OCI-LY3 (cell line): ENCODE measurements at regions not wholly inside any gene's neighbourhood (a gene's known extent, or its start where the extent isn't known, plus 50 kb on each side); places are given as distances from the start of the nearest gene placed in this dataset.

Experiments
- H2AFZ ChIP-seq: fragments of 200-600, 300-600 bp; shearing (Covaris generic); 2 replicates; pipeline ENCODE4 v1.6.0; 2014; ENCODE audit warnings: antibody characterized with exemption, low read depth, low read length
- H3K27ac ChIP-seq: fragments of 200-600, 300-600 bp; sonication (generic); 2 replicates; pipeline ENCODE4 v1.5.1; 2014; ENCODE audit warnings: mild to moderate bottlenecking, low read length, moderate library complexity, mixed read lengths
- H3K27me3 ChIP-seq: fragments of 200-600, 300-600 bp; sonication (generic); 2 replicates; pipeline ENCODE4 v1.6.1; 2014; ENCODE audit warnings: low read depth, low read length, mixed read lengths
- H3K36me3 ChIP-seq: fragments of 200-600, 300-600 bp; sonication (generic); replicated peaks from 2 replicates; pipeline ENCODE3; 2014; ENCODE audit warnings: low read depth, low read length, mixed read lengths
- H3K4me1 ChIP-seq: fragments of 300-600, 200-600 bp; sonication (generic); 2 replicates; pipeline ENCODE4 v1.6.1; 2014; ENCODE audit warnings: low read length, mixed read lengths
- H3K4me2 ChIP-seq: fragments of 200-600, 300-600 bp; sonication (generic); 2 replicates; pipeline ENCODE4 v1.6.1; 2014; ENCODE audit warnings: low read length, mixed read lengths
- H3K4me3 ChIP-seq: fragments of 300-600, 200-600 bp; sonication (generic); 2 replicates; pipeline ENCODE4 v1.5.1; 2014; ENCODE audit warnings: antibody characterized with exemption, mild to moderate bottlenecking, low read length, moderate library complexity
- H3K79me2 ChIP-seq: fragments of 300-600, 200-600 bp; shearing (Covaris generic); 2 replicates; pipeline ENCODE4 v1.6.1; 2014; ENCODE audit warnings: mild to moderate bottlenecking, low read length, mixed read lengths
- H3K9ac ChIP-seq: fragments of 300-600, 200-600 bp; shearing (Covaris generic); 2 replicates; pipeline ENCODE4 v1.6.0; 2014; ENCODE audit warnings: mild to moderate bottlenecking, low read length, moderate library complexity
- H3K9me3 ChIP-seq: fragments of 200-600, 300-600 bp; shearing (Covaris generic); 2 replicates; pipeline ENCODE4 v1.6.1; 2014; ENCODE audit warnings: low read length, mixed read lengths; ENCODE audit not compliant: insufficient read depth
- H4K20me1 ChIP-seq: fragments of 200-600, 300-600 bp; sonication (generic); 2 replicates; pipeline ENCODE4 v1.6.1; 2016; ENCODE audit warnings: low read length, mixed read lengths; ENCODE audit not compliant: insufficient read depth
- EZH2phosphoT487 ChIP-seq: fragments of 200-600 bp; shearing (Covaris generic); IDR thresholded peaks from 2 replicates; pipeline ENCODE4 v1.6.1; 2018; ENCODE audit warnings: antibody characterized with exemption, mixed run types, low read depth
- TF ChIP-seq, protein P1 (sequence below): fragments of 200-600, 300-600 bp; sonication (generic); IDR thresholded peaks from 2 replicates; pipeline ENCODE4 v1.5.1; 2014; ENCODE audit warnings: antibody characterized with exemption, low read length, low read depth

GRCh38 chr7:20980668-20981264 lies 194.1 kb upstream of the SP8 start:
- TF ChIP-seq, protein P1, sequence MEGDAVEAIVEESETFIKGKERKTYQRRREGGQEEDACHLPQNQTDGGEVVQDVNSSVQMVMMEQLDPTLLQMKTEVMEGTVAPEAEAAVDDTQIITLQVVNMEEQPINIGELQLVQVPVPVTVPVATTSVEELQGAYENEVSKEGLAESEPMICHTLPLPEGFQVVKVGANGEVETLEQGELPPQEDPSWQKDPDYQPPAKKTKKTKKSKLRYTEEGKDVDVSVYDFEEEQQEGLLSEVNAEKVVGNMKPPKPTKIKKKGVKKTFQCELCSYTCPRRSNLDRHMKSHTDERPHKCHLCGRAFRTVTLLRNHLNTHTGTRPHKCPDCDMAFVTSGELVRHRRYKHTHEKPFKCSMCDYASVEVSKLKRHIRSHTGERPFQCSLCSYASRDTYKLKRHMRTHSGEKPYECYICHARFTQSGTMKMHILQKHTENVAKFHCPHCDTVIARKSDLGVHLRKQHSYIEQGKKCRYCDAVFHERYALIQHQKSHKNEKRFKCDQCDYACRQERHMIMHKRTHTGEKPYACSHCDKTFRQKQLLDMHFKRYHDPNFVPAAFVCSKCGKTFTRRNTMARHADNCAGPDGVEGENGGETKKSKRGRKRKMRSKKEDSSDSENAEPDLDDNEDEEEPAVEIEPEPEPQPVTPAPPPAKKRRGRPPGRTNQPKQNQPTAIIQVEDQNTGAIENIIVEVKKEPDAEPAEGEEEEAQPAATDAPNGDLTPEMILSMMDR: no peak
- no peak for TF ChIP-seq EZH2phosphoT487

GRCh38 chr7:20988340-20988739 lies 201.7 kb upstream of the SP8 start:
- H3K4me1 ChIP-seq: no peaks in the 10 kb centered on the region
- no peaks in the 10 kb centered on the region for H3K9me3 ChIP-seq
- H4K20me1 ChIP-seq: no peaks in the 10 kb centered on the region
- H3K27me3 ChIP-seq: no peaks in the 10 kb centered on the region
- TF ChIP-seq, protein P1: no peak
- no peak for TF ChIP-seq EZH2phosphoT487
- no peak overlapping the region for H2AFZ ChIP-seq
- no peak overlapping the region for H3K4me3 ChIP-seq
- H3K79me2 ChIP-seq: no peaks in the 10 kb centered on the region
- H3K36me3 ChIP-seq: no peaks in the 10 kb centered on the region
- H3K4me2 ChIP-seq: no peak overlapping the region
- no peak overlapping the region for H3K9ac ChIP-seq
- H3K27ac ChIP-seq: no peak overlapping the region

More at GRCh38 chr7:20980668-20981264, 194.1 kb upstream of the SP8 start:
- H3K4me2 ChIP-seq: no peak overlapping the region
- no peak overlapping the region for H2AFZ ChIP-seq
- no peaks in the 10 kb centered on the region for H3K9me3 ChIP-seq
- no peaks in the 10 kb centered on the region for H3K4me1 ChIP-seq
- H3K9ac ChIP-seq: no peak overlapping the region
- no peaks in the 10 kb centered on the region for H3K27me3 ChIP-seq
- H3K4me3 ChIP-seq: no peak overlapping the region
- H3K36me3 ChIP-seq: no peaks in the 10 kb centered on the region
- H4K20me1 ChIP-seq: no peaks in the 10 kb centered on the region
- H3K27ac ChIP-seq: no peak overlapping the region
- H3K79me2 ChIP-seq: no peaks in the 10 kb centered on the region

DNA sequence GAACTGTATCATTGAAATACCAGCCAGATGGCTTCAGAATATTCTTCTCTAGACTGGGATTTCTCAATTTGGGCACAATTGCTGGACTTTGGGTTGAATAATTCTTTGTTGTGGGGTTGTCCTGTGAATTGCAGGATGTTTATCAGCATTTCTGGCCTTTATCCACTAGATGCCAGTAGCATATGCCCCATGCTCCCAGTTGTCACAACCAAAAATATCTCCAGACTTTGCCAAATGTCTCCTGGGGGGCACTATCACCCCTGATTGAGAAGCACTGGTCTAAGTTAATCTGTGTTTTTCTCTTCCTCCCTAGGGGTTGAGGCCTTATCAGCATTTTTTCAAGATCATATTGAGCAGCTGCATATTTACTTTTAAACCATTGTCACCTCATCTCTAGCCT lies 204.9 kb upstream of the SP8 start:
- H3K79me2 ChIP-seq: no peaks in the 10 kb centered on the region
- no peak overlapping the region for H2AFZ ChIP-seq
- no peaks in the 10 kb centered on the region for H4K20me1 ChIP-seq
- H3K9ac ChIP-seq: no peak overlapping the region
- H3K4me3 ChIP-seq: no peak overlapping the region
- H3K27me3 ChIP-seq: no peaks in the 10 kb centered on the region
- H3K4me2 ChIP-seq: no peak overlapping the region
- H3K27ac ChIP-seq: no peak overlapping the region
- H3K4me1 ChIP-seq: no peaks in the 10 kb centered on the region
- H3K9me3 ChIP-seq: no peaks in the 10 kb centered on the region
- TF ChIP-seq, protein P1: peak; percentile 38
- TF ChIP-seq EZH2phosphoT487: no peak
- H3K36me3 ChIP-seq: no peaks in the 10 kb centered on the region

DNA sequence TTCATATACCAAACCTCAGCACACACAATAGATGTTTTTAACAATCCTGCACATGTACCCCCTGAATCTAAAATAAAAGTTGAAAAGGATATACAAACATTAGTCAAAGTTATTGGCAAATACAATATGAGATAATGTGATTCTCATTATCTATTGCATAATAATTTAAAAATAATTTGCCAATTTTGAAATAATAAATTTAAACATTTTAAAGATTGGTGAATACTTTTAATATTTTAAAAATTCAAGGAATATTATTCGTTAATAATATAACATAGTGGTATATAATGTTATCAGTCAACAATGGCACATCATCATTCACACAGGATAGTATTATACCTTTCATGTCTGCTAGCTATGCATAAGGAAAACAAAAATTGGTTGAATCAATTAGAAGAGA lies 207.0 kb upstream of the SP8 start:
- H4K20me1 ChIP-seq: no peaks in the 10 kb centered on the region
- no peak overlapping the region for H3K4me2 ChIP-seq
- TF ChIP-seq EZH2phosphoT487: no peak
- TF ChIP-seq, protein P1: no peak
- no peak overlapping the region for H3K4me3 ChIP-seq
- H3K36me3 ChIP-seq: no peaks in the 10 kb centered on the region
- H3K9me3 ChIP-seq: no peaks in the 10 kb centered on the region
- no peak overlapping the region for H2AFZ ChIP-seq
- H3K4me1 ChIP-seq: no peaks in the 10 kb centered on the region
- no peaks in the 10 kb centered on the region for H3K79me2 ChIP-seq
- H3K9ac ChIP-seq: no peak overlapping the region
- no peaks in the 10 kb centered on the region for H3K27me3 ChIP-seq
- H3K27ac ChIP-seq: no peak overlapping the region
